ENCODE measurements at regions not wholly inside any gene's neighbourhood (a gene's known extent, or its start where the extent isn't known, plus 50 kb on each side); places are given as distances from the start of the nearest gene placed in this dataset.
"Not testable (repeated sequence)": the region's sequence is repeated elsewhere in the genome, so short reads cannot be mapped to it uniquely, and the experiment has no call there.

DNA sequence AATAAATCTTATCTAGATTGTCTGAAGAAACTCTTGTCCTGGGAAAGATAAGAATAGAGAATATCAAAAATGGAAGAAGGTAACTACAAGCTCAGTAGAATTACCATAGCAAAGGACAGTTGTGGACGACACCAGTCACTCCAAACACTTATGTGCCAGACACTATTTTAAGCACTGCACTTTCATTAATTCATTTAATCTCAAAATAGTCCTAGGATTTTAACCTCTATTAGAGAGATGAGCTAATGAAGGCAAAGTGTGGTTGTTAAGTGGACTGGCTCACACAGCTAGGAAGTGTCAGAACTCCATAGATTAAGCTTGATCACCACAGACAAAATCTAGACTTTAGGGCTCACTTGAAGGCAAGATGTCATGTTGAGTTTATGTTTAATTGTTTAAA is 168.9 kb downstream of the CDC14C start:
- Mint-ChIP-seq H3K4me1 (ENCODE audit: low read depth, unreplicated experiment) (no peaks in the 10 kb centered on the region), H3K27ac (ENCODE audit: unreplicated experiment) (no peak overlapping the region), H3K4me3 (ENCODE audit: unreplicated experiment) (no peak overlapping the region), H3K36me3 (ENCODE audit: low read depth, unreplicated experiment) (no peaks in the 10 kb centered on the region), H3K9me3 (ENCODE audit: unreplicated experiment) (no peaks in the 10 kb centered on the region), H3K27me3 (ENCODE audit: low read depth, unreplicated experiment) (no peaks in the 10 kb centered on the region)
- no peak overlapping the region for H3K4me3 ChIP-seq (ENCODE audit: insufficient read depth, low read depth, low read length)
- H3K9me3 ChIP-seq (ENCODE audit: insufficient read depth, low read depth, low read length) = no peaks in the 10 kb centered on the region
- TF ChIP-seq, protein P1, sequence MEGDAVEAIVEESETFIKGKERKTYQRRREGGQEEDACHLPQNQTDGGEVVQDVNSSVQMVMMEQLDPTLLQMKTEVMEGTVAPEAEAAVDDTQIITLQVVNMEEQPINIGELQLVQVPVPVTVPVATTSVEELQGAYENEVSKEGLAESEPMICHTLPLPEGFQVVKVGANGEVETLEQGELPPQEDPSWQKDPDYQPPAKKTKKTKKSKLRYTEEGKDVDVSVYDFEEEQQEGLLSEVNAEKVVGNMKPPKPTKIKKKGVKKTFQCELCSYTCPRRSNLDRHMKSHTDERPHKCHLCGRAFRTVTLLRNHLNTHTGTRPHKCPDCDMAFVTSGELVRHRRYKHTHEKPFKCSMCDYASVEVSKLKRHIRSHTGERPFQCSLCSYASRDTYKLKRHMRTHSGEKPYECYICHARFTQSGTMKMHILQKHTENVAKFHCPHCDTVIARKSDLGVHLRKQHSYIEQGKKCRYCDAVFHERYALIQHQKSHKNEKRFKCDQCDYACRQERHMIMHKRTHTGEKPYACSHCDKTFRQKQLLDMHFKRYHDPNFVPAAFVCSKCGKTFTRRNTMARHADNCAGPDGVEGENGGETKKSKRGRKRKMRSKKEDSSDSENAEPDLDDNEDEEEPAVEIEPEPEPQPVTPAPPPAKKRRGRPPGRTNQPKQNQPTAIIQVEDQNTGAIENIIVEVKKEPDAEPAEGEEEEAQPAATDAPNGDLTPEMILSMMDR (IDR thresholded peaks at IDR 0.05; ENCODE audit: insufficient read depth, low read depth, low read length) = no peak
- no peak for TF ChIP-seq EZH2 (IDR thresholded peaks at IDR 0.05; ENCODE audit: insufficient read depth, low read length)
- H4K20me1 ChIP-seq (ENCODE audit: insufficient read depth, low read length) = no peaks in the 10 kb centered on the region
- no peak overlapping the region for H2AFZ ChIP-seq (ENCODE audit: low read depth, low read length)
- H3K4me2 ChIP-seq (ENCODE audit: low read length) = no peak overlapping the region
- no peaks in the 10 kb centered on the region for H3K27me3 ChIP-seq (ENCODE audit: insufficient read depth, low read length)
- no peak overlapping the region for H3K27ac ChIP-seq (ENCODE audit: low read depth, low read length)
- no peaks in the 10 kb centered on the region for H3K36me3 ChIP-seq (ENCODE audit: insufficient read depth, low read length)
- no peak for FAIRE-seq
- no peaks in the 10 kb centered on the region for H3K79me2 ChIP-seq (ENCODE audit: insufficient read depth, low read length)
- DNase-seq (ENCODE audit: low read depth) = no peak
- H3K4me1 ChIP-seq (ENCODE audit: insufficient read depth, low read length) = no peaks in the 10 kb centered on the region
- H3K9ac ChIP-seq (ENCODE audit: low read length) = no peak overlapping the region

DNA sequence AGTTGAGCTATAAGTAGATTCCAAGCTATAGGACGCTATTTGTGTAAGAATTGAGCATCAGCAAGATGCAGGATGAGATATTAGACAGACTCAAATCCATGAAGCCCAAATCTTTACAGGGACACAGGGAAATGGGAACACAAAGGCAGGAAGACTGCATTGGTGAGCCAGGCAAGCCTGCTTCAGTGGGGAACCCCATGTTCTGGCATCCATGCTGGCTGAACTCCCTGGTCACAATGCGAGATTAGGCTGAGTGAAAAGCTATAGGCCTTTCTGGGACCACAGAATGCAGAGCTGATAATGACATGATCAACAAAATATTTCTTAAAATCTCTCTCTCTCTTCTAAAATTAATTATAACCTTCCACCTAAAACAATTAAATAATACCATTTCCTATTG is 170.5 kb downstream of the CDC14C start:
- Histone ChIP-seq H3K79me2 (ENCODE audit: insufficient read depth, low read length) (no peaks in the 10 kb centered on the region), H3K9ac (ENCODE audit: low read length) (no peak overlapping the region), H3K27ac (ENCODE audit: low read depth, low read length) (no peak overlapping the region), H3K4me2 (ENCODE audit: low read length) (no peak overlapping the region), H3K27me3 (ENCODE audit: insufficient read depth, low read length) (no peaks in the 10 kb centered on the region), H3K4me1 (ENCODE audit: insufficient read depth, low read length) (no peaks in the 10 kb centered on the region), H4K20me1 (ENCODE audit: insufficient read depth, low read length) (no peaks in the 10 kb centered on the region), H3K36me3 (ENCODE audit: insufficient read depth, low read length) (no peaks in the 10 kb centered on the region), H3K4me3 (ENCODE audit: insufficient read depth, low read depth, low read length) (no peak overlapping the region), H2AFZ (ENCODE audit: low read depth, low read length) (no peak overlapping the region), H3K9me3 (ENCODE audit: insufficient read depth, low read depth, low read length) (no peaks in the 10 kb centered on the region)
- Mint-ChIP-seq H3K4me1 (ENCODE audit: low read depth, unreplicated experiment) (no peaks in the 10 kb centered on the region), H3K36me3 (ENCODE audit: low read depth, unreplicated experiment) (no peaks in the 10 kb centered on the region), H3K27me3 (ENCODE audit: low read depth, unreplicated experiment) (no peaks in the 10 kb centered on the region), H3K4me3 (ENCODE audit: unreplicated experiment) (no peak overlapping the region), H3K27ac (ENCODE audit: unreplicated experiment) (no peak overlapping the region), H3K9me3 (ENCODE audit: unreplicated experiment) (no peaks in the 10 kb centered on the region)
- TF ChIP-seq EZH2 (IDR thresholded peaks at IDR 0.05; ENCODE audit: insufficient read depth, low read length) = no peak
- TF ChIP-seq, protein P1 (IDR thresholded peaks at IDR 0.05; ENCODE audit: insufficient read depth, low read depth, low read length) = no peak
- no peak for FAIRE-seq
- no peak for DNase-seq (ENCODE audit: low read depth)

DNA sequence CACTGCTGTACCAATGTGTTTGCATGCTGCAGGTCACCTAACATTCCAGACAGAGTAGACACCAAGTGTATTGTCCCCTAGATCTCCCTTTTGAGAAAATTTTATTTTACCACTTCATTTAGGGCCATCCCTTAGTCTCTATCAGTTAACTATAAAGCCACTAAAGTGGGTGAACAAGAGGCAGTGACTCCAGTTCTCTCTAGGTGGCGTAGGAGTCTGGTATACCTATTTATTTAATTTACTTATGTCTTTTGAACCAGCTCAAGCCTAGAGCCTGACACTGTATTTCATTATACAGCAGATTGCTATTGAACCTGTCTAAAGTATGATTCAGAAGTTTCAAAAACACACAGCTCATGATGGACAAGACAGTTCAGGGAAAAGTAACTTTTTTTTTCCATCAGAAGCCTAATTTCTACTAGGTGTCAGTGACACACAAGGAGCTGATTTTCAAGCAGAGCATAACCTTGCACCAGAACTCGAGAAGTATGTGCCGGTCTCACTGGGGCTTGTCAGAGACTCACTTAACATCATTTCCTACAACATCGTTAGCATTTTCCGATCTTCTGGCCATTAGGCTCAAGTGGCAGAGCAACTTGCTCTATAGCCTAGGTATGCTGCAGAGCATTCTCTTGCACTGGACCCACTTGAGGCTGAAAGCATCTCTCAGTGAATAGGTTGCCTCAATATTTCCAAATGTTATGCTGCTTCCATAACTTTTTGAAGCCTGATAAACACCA is 175.4 kb downstream of the CDC14C start:
- TF ChIP-seq EZH2 (IDR thresholded peaks at IDR 0.05; ENCODE audit: insufficient read depth, low read length) = no peak
- H4K20me1 ChIP-seq (ENCODE audit: insufficient read depth, low read length) = no peaks in the 10 kb centered on the region
- H3K4me2 ChIP-seq (ENCODE audit: low read length) = no peak overlapping the region
- no peaks in the 10 kb centered on the region for H3K36me3 ChIP-seq (ENCODE audit: insufficient read depth, low read length)
- no peak overlapping the region for H3K27ac ChIP-seq (ENCODE audit: low read depth, low read length)
- Mint-ChIP-seq H3K27ac (ENCODE audit: unreplicated experiment) (no peak overlapping the region), H3K9me3 (ENCODE audit: unreplicated experiment) (no peaks in the 10 kb centered on the region), H3K4me1 (ENCODE audit: low read depth, unreplicated experiment) (peaks cover 3% of the 10 kb centered on the region), H3K36me3 (ENCODE audit: low read depth, unreplicated experiment) (no peaks in the 10 kb centered on the region), H3K4me3 (ENCODE audit: unreplicated experiment) (no peak overlapping the region), H3K27me3 (ENCODE audit: low read depth, unreplicated experiment) (no peaks in the 10 kb centered on the region)
- no peaks in the 10 kb centered on the region for H3K27me3 ChIP-seq (ENCODE audit: insufficient read depth, low read length)
- FAIRE-seq (no peak), DNase-seq (ENCODE audit: low read depth) (no peak)
- H3K4me1 ChIP-seq (ENCODE audit: insufficient read depth, low read length) = no peaks in the 10 kb centered on the region
- no peaks in the 10 kb centered on the region for H3K9me3 ChIP-seq (ENCODE audit: insufficient read depth, low read depth, low read length)
- H2AFZ ChIP-seq (ENCODE audit: low read depth, low read length) = no peak overlapping the region
- H3K4me3 ChIP-seq (ENCODE audit: insufficient read depth, low read depth, low read length) = no peak overlapping the region
- no peaks in the 10 kb centered on the region for H3K79me2 ChIP-seq (ENCODE audit: insufficient read depth, low read length)
- H3K9ac ChIP-seq (ENCODE audit: low read length) = no peak overlapping the region

DNA sequence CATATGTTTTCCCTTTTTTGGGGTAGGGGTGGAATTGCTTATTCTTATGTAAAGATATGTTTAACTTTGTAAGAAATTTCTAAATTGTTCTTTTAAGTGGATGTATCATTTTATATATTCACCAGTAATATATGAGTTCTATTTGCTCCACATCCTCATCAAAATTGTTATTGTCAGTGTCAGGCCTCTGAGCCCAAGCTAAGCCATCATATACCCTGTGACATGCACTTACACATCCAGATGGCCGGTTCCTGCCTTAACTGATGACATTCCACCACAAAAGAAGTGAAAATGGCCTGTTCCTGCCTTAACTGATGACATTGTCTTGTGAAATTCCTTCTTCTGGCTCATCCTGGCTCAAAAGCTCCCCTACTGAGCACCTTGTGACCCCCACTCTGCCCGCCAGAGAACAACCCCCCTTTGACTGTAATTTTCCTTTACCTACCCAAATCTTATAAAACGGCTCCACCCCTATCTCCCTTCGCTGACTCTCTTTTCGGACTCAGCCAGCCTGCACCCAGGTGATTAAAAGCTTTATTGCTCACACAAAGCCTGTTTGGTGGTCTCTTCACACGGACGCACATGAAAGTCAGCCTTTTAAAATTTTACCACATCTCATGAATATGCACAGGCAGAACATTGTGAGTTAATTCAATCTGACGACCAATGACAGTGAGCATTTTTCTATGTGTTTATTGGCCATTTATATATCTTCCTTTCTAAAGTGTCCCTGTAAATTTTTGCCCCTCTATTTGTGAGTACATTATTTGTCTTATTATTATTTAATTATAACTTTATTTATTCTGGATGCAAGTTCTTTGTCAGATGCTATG is 176.8 kb downstream of the CDC14C start:
- DNase-seq (ENCODE audit: low read depth); H3K9me3 ChIP-seq (ENCODE audit: insufficient read depth, low read depth, low read length); H4K20me1 ChIP-seq (ENCODE audit: insufficient read depth, low read length); H3K9ac ChIP-seq (ENCODE audit: low read length); H3K27ac ChIP-seq (ENCODE audit: low read depth, low read length); H3K36me3 Mint-ChIP-seq (ENCODE audit: low read depth, unreplicated experiment); FAIRE-seq; H3K36me3 ChIP-seq (ENCODE audit: insufficient read depth, low read length); H3K27me3 Mint-ChIP-seq (ENCODE audit: low read depth, unreplicated experiment); H3K4me1 Mint-ChIP-seq (ENCODE audit: low read depth, unreplicated experiment); H3K9me3 Mint-ChIP-seq (ENCODE audit: unreplicated experiment); H3K4me3 ChIP-seq (ENCODE audit: insufficient read depth, low read depth, low read length); H3K4me1 ChIP-seq (ENCODE audit: insufficient read depth, low read length); H3K4me3 Mint-ChIP-seq (ENCODE audit: unreplicated experiment); H3K79me2 ChIP-seq (ENCODE audit: insufficient read depth, low read length); H3K27ac Mint-ChIP-seq (ENCODE audit: unreplicated experiment); H2AFZ ChIP-seq (ENCODE audit: low read depth, low read length); H3K27me3 ChIP-seq (ENCODE audit: insufficient read depth, low read length); H3K4me2 ChIP-seq (ENCODE audit: low read length): not testable (repeated sequence)

Measured in astrocyte (in vitro differentiated cells and primary cell).